Psoas muscle (tissue), 7 donors: ENCODE measurements at regions not wholly inside any gene's neighbourhood (a gene's known extent, or its start where the extent isn't known, plus 50 kb on each side); places are given as distances from the start of the nearest gene placed in this dataset.
A peak's percentile ranks its signal among the peaks of the same experiment; 100 is the strongest.

ENCODE experiments used
- ATAC-seq, 4 donors: fragments of 200-7000 bp; cut with Tn5 transposase; one replicate each; pipeline ENCODE4 v1.9.1; 2020; ENCODE audit warnings: moderate library complexity in 3 of 4, mild to moderate bottlenecking in 2 of 4
- DNase-seq, 2 donors: peaks; one replicate each; pipeline ENCODE4 v3.0.0-alpha.2; 2020
- H3K27ac ChIP-seq: fragments of 200-600 bp; one replicate; pipeline ENCODE4 v1.8.0; 2022
- H3K27me3 ChIP-seq, 3 donors: fragments of 200-600 bp in 1 of 3; one replicate each; pipeline versions ENCODE4 v1.6.1 to v1.8.0; 2013 to 2022; ENCODE audit warnings: low read length in 2 of 3, mild to moderate bottlenecking in 2 of 3, moderate library complexity in 1 of 3; ENCODE audit not compliant: insufficient read depth in 3 of 3
- H3K36me3 ChIP-seq, 2 donors: fragments of 200-600 bp in 1 of 2; one replicate each; pipeline versions ENCODE4 v1.6.1 to v1.8.0; 2013 to 2022; ENCODE audit warnings: low read depth in 1 of 2, mild to moderate bottlenecking in 1 of 2, moderate library complexity in 1 of 2; ENCODE audit not compliant: insufficient read depth in 1 of 2
- H3K4me1 ChIP-seq: fragments of 200-600 bp; one replicate; pipeline ENCODE4 v1.8.0; 2022
- H3K4me3 ChIP-seq: fragments of 200-600 bp; one replicate; pipeline ENCODE4 v1.8.0; 2022; ENCODE audit warnings: mild to moderate bottlenecking
- H3K9me3 ChIP-seq: fragments of 200-600 bp; one replicate; pipeline ENCODE4 v1.8.0; 2022
- CTCF ChIP-seq: fragments of 200-600 bp; IDR thresholded peaks from one replicate; pipeline ENCODE4 v1.8.0; 2022; ENCODE audit warnings: antibody characterized with exemption
- WGBS, 3 donors: extraction: QIAGEN DNeasy Blood & Tissue Kit; methylation state at CpG; one replicate each; pipeline versions ENCODE4 v1.1.6 to v1.1.7; 2013; 5-methylcytosine and 5-hydroxymethylcytosine counted together
- intact Hi-C, 2 donors: fragments of 100-400 bp; cut with DNase I; formaldehyde crosslinking; loops; one replicate each; pipeline versions ENCODE4 v1.11.0 to v1.14.2; 2022
- donor health status: healthy with polysubstance abuse.
- donor health status: DM: no; HTN: no; CAD: no; lungs with moderate emphysema.
- donor health status: Bipolar disorder and iron deficiency.
- donor health status: healthy.
- donor health status: DM: yes; HTN: yes; CAD: no.
- donor health status: DM: no; HTN: no; CAD: no.
- donor health status: DM: yes; HTN: yes; CAD: no.

DNA sequence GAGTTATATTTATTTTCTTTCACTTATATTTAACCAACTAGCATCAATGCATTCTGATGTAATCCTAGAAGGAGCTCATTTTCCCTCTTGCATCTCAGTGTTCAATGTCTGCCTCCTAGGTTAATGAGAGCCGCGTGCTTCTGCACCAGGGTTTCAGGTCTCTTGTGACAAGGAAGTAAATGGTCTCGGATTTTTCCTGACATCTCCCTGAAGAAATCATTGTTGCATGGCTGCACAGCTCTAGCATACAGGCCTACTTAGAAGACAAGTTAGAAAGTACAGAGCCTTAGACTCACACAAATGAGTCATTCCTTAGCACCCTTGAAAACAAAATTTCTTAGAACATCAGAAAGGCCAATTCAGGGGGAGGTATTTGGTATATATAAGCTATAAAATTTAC lies 57.2 kb upstream of the KLF12 start:
- no peak for TF ChIP-seq CTCF
- no peak overlapping the region for H3K27ac ChIP-seq
- intact Hi-C loops, result loop anchor here in 1 of 2 donors (10.0 kb wide), 1 partner anchor 93 kb away; no protein-coding TSS in a partner anchor
- no peak for ATAC-seq
- no peak overlapping the region for H3K4me3 ChIP-seq
- H3K36me3 ChIP-seq, result no peaks in the 10 kb centered on the region
- DNase-seq, result no peak
- WGBS, 3 donors, result 68 to 74% (median 70%) methylated on average over 3 of the region's 3 CpGs
- no peaks in the 10 kb centered on the region for H3K27me3 ChIP-seq
- no peaks in the 10 kb centered on the region for H3K4me1 ChIP-seq
- H3K9me3 ChIP-seq, result no peaks in the 10 kb centered on the region

- no peak for TF ChIP-seq CTCF
- no peak overlapping the region for H3K27ac ChIP-seq
- H3K36me3 ChIP-seq, result no peaks in the 10 kb centered on the region
- intact Hi-C loops, result loop anchor here in 1 of 2 donors (10.0 kb wide), 1 partner anchor 94 kb away; no protein-coding TSS in a partner anchor
- H3K9me3 ChIP-seq, result no peaks in the 10 kb centered on the region
- no peak overlapping the region for H3K4me3 ChIP-seq
- DNase-seq (no peak), ATAC-seq (no peak)
- 45 to 61% (median 58%) methylated on average over 1 of the region's 1 CpG for WGBS, 3 donors
- no peaks in the 10 kb centered on the region for H3K27me3 ChIP-seq
- no peaks in the 10 kb centered on the region for H3K4me1 ChIP-seq
These were observed 56.8 kb upstream of the KLF12 start for GRCh38 chr13:74190999-74191398.

DNA sequence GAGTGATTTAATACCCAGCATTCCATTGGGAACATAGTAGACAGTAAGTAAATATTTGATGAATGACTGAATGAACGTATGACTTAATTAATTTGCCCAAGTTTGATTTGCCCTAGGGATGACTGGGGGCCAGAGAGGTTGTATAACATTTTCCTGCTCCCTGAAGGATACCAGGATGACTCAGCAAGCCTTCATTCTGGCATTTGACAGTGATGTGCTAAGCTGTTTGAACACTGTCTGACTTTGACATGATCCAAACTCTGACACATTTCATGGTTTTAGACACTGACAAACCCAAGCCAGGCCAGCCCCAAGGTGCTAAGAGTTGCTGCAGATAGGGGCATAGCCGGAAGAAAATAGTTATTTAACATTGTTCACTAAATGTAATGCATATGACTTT lies 53.4 kb upstream of the KLF12 start:
- WGBS, 3 donors, result 34 to 52% (median 35%) methylated on average over 2 of the region's 2 CpGs
- H3K27ac ChIP-seq, result peak overlapping the region; percentile 41
- no peak overlapping the region for H3K4me3 ChIP-seq
- H3K36me3 ChIP-seq, result no peaks in the 10 kb centered on the region
- H3K27me3 ChIP-seq, result no peaks in the 10 kb centered on the region
- no peaks in the 10 kb centered on the region for H3K4me1 ChIP-seq
- DNase-seq (peak in 1 of 2 donors; percentile 62), ATAC-seq (peak; percentile 88 to 97 (median 93))
- intact Hi-C loops, result no loop called here
- no peak for TF ChIP-seq CTCF
- H3K9me3 ChIP-seq, result no peaks in the 10 kb centered on the region

- H3K36me3 ChIP-seq, result no peaks in the 10 kb centered on the region
- intact Hi-C loops, result no loop called here
- no peak overlapping the region for H3K4me3 ChIP-seq
- no peaks in the 10 kb centered on the region for H3K9me3 ChIP-seq
- no peaks in the 10 kb centered on the region for H3K4me1 ChIP-seq
- ATAC-seq, result peak in 1 of 4 donors; percentile 48
- TF ChIP-seq CTCF, result no peak
- DNase-seq, result no peak
- no peaks in the 10 kb centered on the region for H3K27me3 ChIP-seq
- H3K27ac ChIP-seq, result peak overlapping the region; percentile 12
- 88 to 93% (median 89%) methylated on average over 1 of the region's 1 CpG for WGBS, 3 donors
These were observed 50.1 kb upstream of the KLF12 start for GRCh38 chr13:74184283-74184682.
